ENCODE measurements at regions not wholly inside any gene's neighbourhood (a gene's known extent, or its start where the extent isn't known, plus 50 kb on each side); places are given as distances from the start of the nearest gene placed in this dataset.

DNA sequence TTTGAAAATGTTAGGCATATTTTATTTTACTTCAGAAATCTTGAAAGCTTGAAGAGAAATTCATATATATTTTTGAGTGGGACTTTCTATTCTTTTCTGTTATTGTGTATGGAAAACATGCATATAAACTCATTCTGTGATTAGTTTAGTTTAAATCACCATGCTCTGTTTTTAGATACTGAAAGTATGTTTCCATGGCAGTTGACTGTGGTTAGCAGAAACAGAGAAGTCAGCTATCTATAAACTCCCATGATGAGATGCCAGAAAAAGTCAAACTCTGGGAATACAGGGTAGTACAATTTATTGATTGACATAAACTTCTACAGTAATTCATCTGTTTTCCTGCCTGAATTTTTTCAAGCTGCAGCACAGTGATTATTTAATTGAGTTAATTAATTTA is 905.3 kb upstream of the VRK2 start:
- no peaks in the 10 kb centered on the region for H3K36me3 ChIP-seq
- intact Hi-C loops (cut with DNase I) = no loop called here
- H3K4me3 ChIP-seq = no peak overlapping the region
- DNase-seq (no peak), ATAC-seq (no peak)
- TF ChIP-seq, protein P1, sequence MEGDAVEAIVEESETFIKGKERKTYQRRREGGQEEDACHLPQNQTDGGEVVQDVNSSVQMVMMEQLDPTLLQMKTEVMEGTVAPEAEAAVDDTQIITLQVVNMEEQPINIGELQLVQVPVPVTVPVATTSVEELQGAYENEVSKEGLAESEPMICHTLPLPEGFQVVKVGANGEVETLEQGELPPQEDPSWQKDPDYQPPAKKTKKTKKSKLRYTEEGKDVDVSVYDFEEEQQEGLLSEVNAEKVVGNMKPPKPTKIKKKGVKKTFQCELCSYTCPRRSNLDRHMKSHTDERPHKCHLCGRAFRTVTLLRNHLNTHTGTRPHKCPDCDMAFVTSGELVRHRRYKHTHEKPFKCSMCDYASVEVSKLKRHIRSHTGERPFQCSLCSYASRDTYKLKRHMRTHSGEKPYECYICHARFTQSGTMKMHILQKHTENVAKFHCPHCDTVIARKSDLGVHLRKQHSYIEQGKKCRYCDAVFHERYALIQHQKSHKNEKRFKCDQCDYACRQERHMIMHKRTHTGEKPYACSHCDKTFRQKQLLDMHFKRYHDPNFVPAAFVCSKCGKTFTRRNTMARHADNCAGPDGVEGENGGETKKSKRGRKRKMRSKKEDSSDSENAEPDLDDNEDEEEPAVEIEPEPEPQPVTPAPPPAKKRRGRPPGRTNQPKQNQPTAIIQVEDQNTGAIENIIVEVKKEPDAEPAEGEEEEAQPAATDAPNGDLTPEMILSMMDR (IDR thresholded peaks at IDR 0.05) = no peak
- H3K27me3 ChIP-seq = no peaks in the 10 kb centered on the region
- H3K27ac ChIP-seq = no peak overlapping the region
- no peaks in the 10 kb centered on the region for H3K9me3 ChIP-seq
- no peaks in the 10 kb centered on the region for H3K4me1 ChIP-seq

DNA sequence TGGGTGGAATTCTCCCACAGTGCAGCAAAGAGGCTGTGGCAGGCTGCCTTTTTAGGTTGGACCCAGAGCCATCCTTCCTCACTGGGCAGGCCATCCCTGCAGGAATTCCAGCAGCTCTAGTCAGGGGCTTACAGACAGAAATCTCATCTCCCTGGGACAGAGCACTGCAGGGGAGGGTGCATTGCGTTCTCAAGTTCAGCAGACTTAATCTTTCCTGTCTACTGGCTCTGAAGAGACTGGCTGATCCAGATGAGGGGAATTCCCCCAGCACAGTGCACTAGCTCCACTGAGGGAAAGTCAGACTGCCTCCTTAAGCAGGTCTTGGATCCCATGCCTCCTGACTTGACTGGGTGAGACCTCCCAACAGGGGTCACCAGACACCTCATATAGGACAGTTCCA is 899.7 kb upstream of the VRK2 start:
- ATAC-seq = peak; percentile 12
- TF ChIP-seq, protein P1 (IDR thresholded peaks at IDR 0.05) = no peak
- peaks cover 4% of the 10 kb centered on the region for H3K9me3 ChIP-seq
- DNase-seq = no peak
- no peaks in the 10 kb centered on the region for H3K36me3 ChIP-seq
- H3K4me1 ChIP-seq = no peaks in the 10 kb centered on the region
- H3K4me3 ChIP-seq = no peak overlapping the region
- no peaks in the 10 kb centered on the region for H3K27me3 ChIP-seq
- H3K27ac ChIP-seq = no peak overlapping the region
- intact Hi-C loops (cut with DNase I) = no loop called here

DNA sequence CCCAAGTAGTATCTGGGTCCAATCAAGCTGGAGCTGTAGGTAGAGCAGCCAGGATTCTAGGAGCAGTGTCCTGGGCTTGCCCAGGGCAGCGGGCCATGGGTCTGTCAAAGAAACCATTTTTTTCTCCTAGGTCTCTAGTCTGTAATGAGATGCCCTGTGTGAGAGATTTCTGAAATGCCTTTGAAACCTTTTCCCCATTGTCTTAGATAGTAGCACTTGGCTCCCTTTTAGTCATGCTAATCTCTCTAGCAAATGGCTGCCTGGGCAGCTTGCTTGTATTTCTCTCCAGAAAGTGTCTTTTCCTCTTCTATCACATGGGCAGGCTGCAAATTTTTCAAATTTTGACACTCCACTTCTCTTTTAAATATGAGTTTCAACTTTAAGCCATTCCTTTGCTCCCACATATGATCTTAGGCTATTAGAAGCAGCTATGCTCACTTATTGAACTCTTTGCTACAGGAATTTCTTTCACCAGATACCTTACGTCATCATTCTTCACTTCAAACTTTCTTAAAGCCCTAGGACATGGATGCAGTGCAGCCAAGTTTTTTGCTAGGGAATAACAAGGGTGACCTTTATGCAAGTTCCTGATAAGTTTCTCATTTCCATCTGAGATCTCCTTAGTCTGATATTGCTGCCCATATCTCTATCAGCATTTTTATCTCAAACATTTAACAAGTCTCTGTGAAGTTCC is 890.2 kb upstream of the VRK2 start:
- Histone ChIP-seq H3K9me3 (no peaks in the 10 kb centered on the region), H3K36me3 (no peaks in the 10 kb centered on the region), H3K4me1 (no peaks in the 10 kb centered on the region), H3K4me3 (no peak overlapping the region), H3K27ac (no peak overlapping the region), H3K27me3 (no peaks in the 10 kb centered on the region)
- TF ChIP-seq, protein P1 (IDR thresholded peaks at IDR 0.05) = no peak
- ATAC-seq = no peak
- intact Hi-C loops (cut with DNase I) = no loop called here
- no peak for DNase-seq

DNA sequence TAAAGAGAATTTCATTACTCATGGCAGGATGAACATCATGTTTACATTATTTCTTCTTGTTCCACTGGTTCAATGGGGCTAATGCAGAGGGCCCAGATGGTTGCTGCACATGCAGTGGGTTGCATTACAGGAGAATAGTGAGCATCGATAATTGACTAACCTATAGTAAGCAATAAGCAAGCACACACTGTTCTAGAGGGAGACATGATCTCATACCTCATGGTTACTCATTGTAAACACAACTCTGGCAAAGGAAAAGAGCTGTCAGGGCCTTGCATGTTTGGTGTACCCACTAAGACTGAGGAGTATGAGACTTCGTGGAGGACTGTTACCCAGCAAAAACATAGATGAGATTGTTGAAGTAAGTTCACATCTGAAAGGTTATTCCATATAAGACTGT is 885.6 kb upstream of the VRK2 start:
- H3K4me1 ChIP-seq = no peaks in the 10 kb centered on the region
- no peaks in the 10 kb centered on the region for H3K9me3 ChIP-seq
- DNase-seq (no peak), ATAC-seq (no peak)
- TF ChIP-seq, protein P1 (IDR thresholded peaks at IDR 0.05) = no peak
- intact Hi-C loops (cut with DNase I) = no loop called here
- no peak overlapping the region for H3K27ac ChIP-seq
- no peaks in the 10 kb centered on the region for H3K27me3 ChIP-seq
- H3K4me3 ChIP-seq = no peak overlapping the region
- H3K36me3 ChIP-seq = no peaks in the 10 kb centered on the region

DNA sequence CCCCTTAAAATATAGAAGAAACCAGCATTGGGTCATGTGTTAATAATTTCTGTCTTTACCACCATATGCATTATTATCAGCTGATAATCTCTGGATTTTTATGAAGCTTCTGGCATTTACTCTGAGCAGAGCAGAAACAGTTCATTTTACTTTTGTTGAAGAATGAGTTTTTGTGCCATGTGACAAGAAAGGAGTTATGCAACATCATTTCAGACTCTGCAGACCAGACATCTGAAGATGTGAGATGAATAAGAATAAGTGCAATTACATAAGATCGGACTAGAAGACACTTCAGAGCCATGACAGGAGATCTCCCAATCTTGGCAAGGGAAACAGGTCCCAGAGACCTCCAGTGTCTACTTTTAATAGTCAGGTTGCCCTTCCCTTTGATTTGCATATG is 869.4 kb upstream of the VRK2 start:
- Histone ChIP-seq H3K36me3 (no peaks in the 10 kb centered on the region), H3K4me1 (no peaks in the 10 kb centered on the region), H3K9me3 (no peaks in the 10 kb centered on the region), H3K27me3 (no peaks in the 10 kb centered on the region), H3K27ac (no peak overlapping the region), H3K4me3 (no peak overlapping the region)
- DNase-seq (no peak), ATAC-seq (no peak)
- intact Hi-C loops (cut with DNase I) = no loop called here
- TF ChIP-seq, protein P1 (IDR thresholded peaks at IDR 0.05) = no peak
